Thyroid gland (tissue), 4 donors: ENCODE measurements at regions not wholly inside any gene's neighbourhood (a gene's known extent, or its start where the extent isn't known, plus 50 kb on each side); places are given as distances from the start of the nearest gene placed in this dataset.

Experiments used
- DNase-seq, 2 donors: peaks; one replicate each; pipeline ENCODE4 v3.0.0-alpha.2; 2019
- H3K27ac ChIP-seq, 3 donors: fragments of 200-600 bp; sonication (generic); 1 replicate in 2 of 3; 2 replicates in 1 of 3; pipeline ENCODE4 v1.5.1; 2016 to 2019; ENCODE audit warnings: mild to moderate bottlenecking in 1 of 3, moderate library complexity in 1 of 3
- H3K27me3 ChIP-seq: fragments of 200-600 bp; sonication (generic); one replicate; pipeline ENCODE4 v1.5.1; 2019
- H3K36me3 ChIP-seq, 2 donors: fragments of 200-600 bp; sonication (generic); one replicate each; pipeline ENCODE4 v1.5.1; 2016 to 2019
- H3K4me1 ChIP-seq, 2 donors: fragments of 200-600 bp; sonication (generic); one replicate each; pipeline ENCODE4 v1.5.1; 2017 to 2019
- H3K4me3 ChIP-seq, 3 donors: fragments of 200-600 bp; sonication (generic); replicated peaks in 1 of 3; 1 replicate in 2 of 3; 2 replicates in 1 of 3; pipeline ENCODE4 v1.5.1; 2016; ENCODE audit warnings: mild to moderate bottlenecking in 1 of 3
- H3K9me3 ChIP-seq: fragments of 200-600 bp; sonication (generic); one replicate; pipeline ENCODE4 v1.5.1; 2017
- CTCF ChIP-seq, 6 experiments: fragments of 200-600 bp in 3 of 6; fragments of 450-650 bp in 3 of 6; sonication (generic) in 3 of 6; IDR thresholded peaks; one replicate each; pipeline ENCODE4 v1.5.1; 2016 to 2019; ENCODE audit warnings: antibody characterized with exemption in 6 of 6, mild to moderate bottlenecking in 2 of 6, inconsistent platforms in 1 of 6, moderate library complexity in 1 of 6
- POLR2A ChIP-seq, 2 donors: fragments of 450-650 bp; IDR thresholded peaks; one replicate each; pipeline ENCODE4 v1.6.1; 2017; ENCODE audit warnings: antibody characterized with exemption in 2 of 2, mild to moderate bottlenecking in 2 of 2, moderate library complexity in 1 of 2
- WGBS, 2 donors: methylation state at CpG; one replicate each; pipeline ENCODE4 v1.1.5; 2017; 5-methylcytosine and 5-hydroxymethylcytosine counted together
- intact Hi-C: fragments of 100-400 bp; cut with DNase I; formaldehyde crosslinking; loops from one replicate; pipeline ENCODE4 v1.15.1; 2023

GRCh38 chr13:37448153-37448552 lies 150.4 kb downstream of the POSTN start:
- no peak for DNase-seq
- Histone ChIP-seq H3K36me3 (no peaks in the 10 kb centered on the region), H3K4me1 (no peaks in the 10 kb centered on the region), H3K27me3 (no peaks in the 10 kb centered on the region), H3K27ac (no peak overlapping the region), H3K4me3 (no peak overlapping the region), H3K9me3 (no peaks in the 10 kb centered on the region)
- intact Hi-C loops = no loop called here
- TF ChIP-seq POLR2A (IDR thresholded peaks at IDR 0.05) = no peak
- TF ChIP-seq CTCF (IDR thresholded peaks at IDR 0.05) = no peak
- 5 to 10% methylated on average over 1 of the region's 1 CpG for WGBS, 2 donors

GRCh38 chr13:37446503-37446902 lies 152.1 kb downstream of the POSTN start:
- no peak for DNase-seq
- TF ChIP-seq POLR2A (IDR thresholded peaks at IDR 0.05) (no peak), CTCF (IDR thresholded peaks at IDR 0.05) (no peak)
- intact Hi-C loops = no loop called here

GRCh38 chr13:37443538-37443937 lies 155.0 kb downstream of the POSTN start:
- H3K27me3 ChIP-seq = no peaks in the 10 kb centered on the region
- H3K4me1 ChIP-seq = no peaks in the 10 kb centered on the region
- DNase-seq = no peak
- WGBS, 2 donors = 70 to 81% methylated on average over 1 of the region's 1 CpG
- no peaks in the 10 kb centered on the region for H3K9me3 ChIP-seq
- intact Hi-C loops = no loop called here
- H3K4me3 ChIP-seq = no peak overlapping the region
- H3K27ac ChIP-seq = no peak overlapping the region
- H3K36me3 ChIP-seq = no peaks in the 10 kb centered on the region
- TF ChIP-seq CTCF (IDR thresholded peaks at IDR 0.05) (no peak), POLR2A (IDR thresholded peaks at IDR 0.05) (no peak)

More at GRCh38 chr13:37446503-37446902, 152.1 kb downstream of the POSTN start:
- no peak overlapping the region for H3K4me3 ChIP-seq
- no peaks in the 10 kb centered on the region for H3K27me3 ChIP-seq
- H3K36me3 ChIP-seq = no peaks in the 10 kb centered on the region
- H3K4me1 ChIP-seq = no peaks in the 10 kb centered on the region
- no peaks in the 10 kb centered on the region for H3K9me3 ChIP-seq
- H3K27ac ChIP-seq = no peak overlapping the region
- 87 to 88% methylated on average over 3 of the region's 3 CpGs for WGBS, 2 donors

- Histone ChIP-seq H3K27me3 (no peaks in the 10 kb centered on the region), H3K27ac (no peak overlapping the region), H3K4me1 (no peaks in the 10 kb centered on the region), H3K9me3 (no peaks in the 10 kb centered on the region), H3K36me3 (no peaks in the 10 kb centered on the region), H3K4me3 (no peak overlapping the region)
- intact Hi-C loops = no loop called here
- 96 to 100% methylated on average over 1 of the region's 1 CpG for whole genome bisulfite sequencing, 2 donors
- no peak for DNase-seq
- no peak for TF ChIP-seq POLR2A (IDR thresholded peaks at IDR 0.05)
- TF ChIP-seq CTCF (IDR thresholded peaks at IDR 0.05) = no peak
These were observed 155.6 kb downstream of the POSTN start for GRCh38 chr13:37442996-37443395.

- Histone ChIP-seq H3K4me3 (no peak overlapping the region), H3K9me3 (no peaks in the 10 kb centered on the region), H3K4me1 (no peaks in the 10 kb centered on the region), H3K27me3 (no peaks in the 10 kb centered on the region), H3K27ac (no peak overlapping the region), H3K36me3 (no peaks in the 10 kb centered on the region)
- no peak for DNase-seq
- WGBS, 2 donors = 88% methylated on average over 1 of the region's 1 CpG
- no peak for TF ChIP-seq CTCF (IDR thresholded peaks at IDR 0.05)
- TF ChIP-seq POLR2A (IDR thresholded peaks at IDR 0.05) = no peak
- intact Hi-C loops = no loop called here
These were observed 162.7 kb downstream of the POSTN start for GRCh38 chr13:37435881-37436280.
